ENCODE measurements at regions not wholly inside any gene's neighbourhood (a gene's known extent, or its start where the extent isn't known, plus 50 kb on each side); places are given as distances from the start of the nearest gene placed in this dataset.
"Not testable (repeated sequence)": the region's sequence is repeated elsewhere in the genome, so short reads cannot be mapped to it uniquely, and the experiment has no call there.

- Histone ChIP-seq H3K27ac (ENCODE audit: low read depth in 1 of 3, low read length in 2 of 3) (no peak overlapping the region), H3K36me3 (ENCODE audit: control insufficient read depth in 3 of 3, insufficient read depth in 2 of 3, low read depth in 1 of 3, low read length in 3 of 3) (no peaks in the 10 kb centered on the region), H3K4me3 (ENCODE audit: low read depth in 1 of 3, low read length in 3 of 3) (no peak overlapping the region), H3K9me3 (ENCODE audit: control insufficient read depth in 2 of 2, insufficient read depth in 1 of 2, low read depth in 1 of 2, low read length in 1 of 2) (no peaks in the 10 kb centered on the region), H3K27me3 (ENCODE audit: control insufficient read depth in 3 of 3, insufficient read depth in 3 of 3, low read length in 3 of 3) (no peaks in the 10 kb centered on the region), H3K4me1 (ENCODE audit: control insufficient read depth in 3 of 3, insufficient read depth in 2 of 3, low read depth in 1 of 3, low read length in 2 of 3) (no peaks in the 10 kb centered on the region)
- FAIRE-seq (no peak), DNase-seq (no peak)
- WGBS, 3 donors: 49 to 85% (median 68%) methylated on average over 2 of the region's 2 CpGs
These were observed 311.2 kb upstream of the NAALADL2 start for GRCh38 chr3:174547801-174548435.

GRCh38 chr3:174548841-174549623 lies 310.1 kb upstream of the NAALADL2 start:
- Histone ChIP-seq H3K4me1 (ENCODE audit: control insufficient read depth in 3 of 3, insufficient read depth in 2 of 3, low read depth in 1 of 3, low read length in 2 of 3) (no peaks in the 10 kb centered on the region), H3K4me3 (ENCODE audit: low read depth in 1 of 3, low read length in 3 of 3) (no peak overlapping the region), H3K36me3 (ENCODE audit: control insufficient read depth in 3 of 3, insufficient read depth in 2 of 3, low read depth in 1 of 3, low read length in 3 of 3) (no peaks in the 10 kb centered on the region), H3K27ac (ENCODE audit: low read depth in 1 of 3, low read length in 2 of 3) (no peak overlapping the region), H3K27me3 (ENCODE audit: control insufficient read depth in 3 of 3, insufficient read depth in 3 of 3, low read length in 3 of 3) (no peaks in the 10 kb centered on the region), H3K9me3 (ENCODE audit: control insufficient read depth in 2 of 2, insufficient read depth in 1 of 2, low read depth in 1 of 2, low read length in 1 of 2) (no peaks in the 10 kb centered on the region)
- FAIRE-seq (peak; percentile 67), DNase-seq (no peak)
- 67 to 81% (median 80%) methylated on average over 4 of the region's 4 CpGs for WGBS, 3 donors

- Histone ChIP-seq H3K4me3 (ENCODE audit: low read depth in 1 of 3, low read length in 3 of 3) (no peak overlapping the region), H3K27me3 (ENCODE audit: control insufficient read depth in 3 of 3, insufficient read depth in 3 of 3, low read length in 3 of 3) (no peaks in the 10 kb centered on the region), H3K9me3 (ENCODE audit: control insufficient read depth in 2 of 2, insufficient read depth in 1 of 2, low read depth in 1 of 2, low read length in 1 of 2) (no peaks in the 10 kb centered on the region), H3K36me3 (ENCODE audit: control insufficient read depth in 3 of 3, insufficient read depth in 2 of 3, low read depth in 1 of 3, low read length in 3 of 3) (no peaks in the 10 kb centered on the region), H3K4me1 (ENCODE audit: control insufficient read depth in 3 of 3, insufficient read depth in 2 of 3, low read depth in 1 of 3, low read length in 2 of 3) (no peaks in the 10 kb centered on the region), H3K27ac (ENCODE audit: low read depth in 1 of 3, low read length in 2 of 3) (no peak overlapping the region)
- FAIRE-seq (no peak), DNase-seq (no peak)
- WGBS, 3 donors: 80 to 90% (median 85%) methylated on average over 5 of the region's 5 CpGs
These were observed 277.6 kb upstream of the NAALADL2 start for GRCh38 chr3:174581558-174581957.

GRCh38 chr3:174583396-174583795 lies 275.7 kb upstream of the NAALADL2 start:
- DNase-seq: peak in 1 of 2 donors; percentile 37
- Histone ChIP-seq H3K27me3 (ENCODE audit: control insufficient read depth in 3 of 3, insufficient read depth in 3 of 3, low read length in 3 of 3) (no peaks in the 10 kb centered on the region), H3K9me3 (ENCODE audit: control insufficient read depth in 2 of 2, insufficient read depth in 1 of 2, low read depth in 1 of 2, low read length in 1 of 2) (no peaks in the 10 kb centered on the region), H3K4me3 (ENCODE audit: low read depth in 1 of 3, low read length in 3 of 3) (no peak overlapping the region), H3K4me1 (ENCODE audit: control insufficient read depth in 3 of 3, insufficient read depth in 2 of 3, low read depth in 1 of 3, low read length in 2 of 3) (no peaks in the 10 kb centered on the region), H3K36me3 (ENCODE audit: control insufficient read depth in 3 of 3, insufficient read depth in 2 of 3, low read depth in 1 of 3, low read length in 3 of 3) (no peaks in the 10 kb centered on the region), H3K27ac (ENCODE audit: low read depth in 1 of 3, low read length in 2 of 3) (no peak overlapping the region)
- WGBS, 3 donors: 21 to 51% (median 23%) methylated on average over 1 of the region's 1 CpG
- no peak for FAIRE-seq

- H3K27ac ChIP-seq (ENCODE audit: low read depth in 1 of 3, low read length in 2 of 3); H3K4me1 ChIP-seq (ENCODE audit: control insufficient read depth in 3 of 3, insufficient read depth in 2 of 3, low read depth in 1 of 3, low read length in 2 of 3); H3K9me3 ChIP-seq (ENCODE audit: control insufficient read depth in 2 of 2, insufficient read depth in 1 of 2, low read depth in 1 of 2, low read length in 1 of 2); FAIRE-seq; DNase-seq; H3K36me3 ChIP-seq (ENCODE audit: control insufficient read depth in 3 of 3, insufficient read depth in 2 of 3, low read depth in 1 of 3, low read length in 3 of 3); H3K27me3 ChIP-seq (ENCODE audit: control insufficient read depth in 3 of 3, insufficient read depth in 3 of 3, low read length in 3 of 3); H3K4me3 ChIP-seq (ENCODE audit: low read depth in 1 of 3, low read length in 3 of 3): not testable (repeated sequence)
- WGBS, 3 donors: 86 to 93% (median 91%) methylated on average over 1 of the region's 1 CpG
These were observed 272.0 kb upstream of the NAALADL2 start for GRCh38 chr3:174587137-174587536.

GRCh38 chr3:174596447-174596982 lies 262.6 kb upstream of the NAALADL2 start:
- Histone ChIP-seq H3K4me1 (ENCODE audit: control insufficient read depth in 3 of 3, insufficient read depth in 2 of 3, low read depth in 1 of 3, low read length in 2 of 3) (no peaks in the 10 kb centered on the region), H3K9me3 (ENCODE audit: control insufficient read depth in 2 of 2, insufficient read depth in 1 of 2, low read depth in 1 of 2, low read length in 1 of 2) (no peaks in the 10 kb centered on the region), H3K4me3 (ENCODE audit: low read depth in 1 of 3, low read length in 3 of 3) (no peak overlapping the region), H3K27me3 (ENCODE audit: control insufficient read depth in 3 of 3, insufficient read depth in 3 of 3, low read length in 3 of 3) (no peaks in the 10 kb centered on the region), H3K27ac (ENCODE audit: low read depth in 1 of 3, low read length in 2 of 3) (no peak overlapping the region), H3K36me3 (ENCODE audit: control insufficient read depth in 3 of 3, insufficient read depth in 2 of 3, low read depth in 1 of 3, low read length in 3 of 3) (no peaks in the 10 kb centered on the region)
- FAIRE-seq (no peak), DNase-seq (no peak)
- 38 to 75% (median 61%) methylated on average over 2 of the region's 2 CpGs for WGBS, 3 donors

GRCh38 chr3:174598885-174599439 lies 260.2 kb upstream of the NAALADL2 start:
- FAIRE-seq (no peak), DNase-seq (no peak)
- WGBS, 3 donors: 67 to 84% (median 80%) methylated on average over 4 of the region's 4 CpGs
- Histone ChIP-seq H3K4me1 (ENCODE audit: control insufficient read depth in 3 of 3, insufficient read depth in 2 of 3, low read depth in 1 of 3, low read length in 2 of 3) (no peaks in the 10 kb centered on the region), H3K4me3 (ENCODE audit: low read depth in 1 of 3, low read length in 3 of 3) (no peak overlapping the region), H3K9me3 (ENCODE audit: control insufficient read depth in 2 of 2, insufficient read depth in 1 of 2, low read depth in 1 of 2, low read length in 1 of 2) (no peaks in the 10 kb centered on the region), H3K36me3 (ENCODE audit: control insufficient read depth in 3 of 3, insufficient read depth in 2 of 3, low read depth in 1 of 3, low read length in 3 of 3) (no peaks in the 10 kb centered on the region), H3K27me3 (ENCODE audit: control insufficient read depth in 3 of 3, insufficient read depth in 3 of 3, low read length in 3 of 3) (no peaks in the 10 kb centered on the region), H3K27ac (ENCODE audit: low read depth in 1 of 3, low read length in 2 of 3) (no peak overlapping the region)

GRCh38 chr3:174613173-174613572 lies 246.0 kb upstream of the NAALADL2 start:
- Histone ChIP-seq H3K36me3 (ENCODE audit: control insufficient read depth in 3 of 3, insufficient read depth in 2 of 3, low read depth in 1 of 3, low read length in 3 of 3) (no peaks in the 10 kb centered on the region), H3K9me3 (ENCODE audit: control insufficient read depth in 2 of 2, insufficient read depth in 1 of 2, low read depth in 1 of 2, low read length in 1 of 2) (no peaks in the 10 kb centered on the region), H3K27ac (ENCODE audit: low read depth in 1 of 3, low read length in 2 of 3) (no peak overlapping the region), H3K27me3 (ENCODE audit: control insufficient read depth in 3 of 3, insufficient read depth in 3 of 3, low read length in 3 of 3) (no peaks in the 10 kb centered on the region), H3K4me3 (ENCODE audit: low read depth in 1 of 3, low read length in 3 of 3) (no peak overlapping the region), H3K4me1 (ENCODE audit: control insufficient read depth in 3 of 3, insufficient read depth in 2 of 3, low read depth in 1 of 3, low read length in 2 of 3) (peaks cover 0 to 4% (median 0%) of the 10 kb centered on the region in 3 donors)
- WGBS, 3 donors: 73 to 89% (median 88%) methylated on average over 1 of the region's 1 CpG
- no peak for FAIRE-seq
- DNase-seq: no peak
